BJ (cell line): ENCODE measurements at regions not wholly inside any gene's neighbourhood (a gene's known extent, or its start where the extent isn't known, plus 50 kb on each side); places are given as distances from the start of the nearest gene placed in this dataset.

Experiments
- CTCF ChIA-PET: fragments of 350-600 bp; formaldehyde crosslinking; extraction: SDS; loops from one replicate; lab custom pipeline; 2021; ENCODE audit warnings: antibody characterized with exemption, inconsistent platforms; lab: Yijun Ruan, JAX
- POLR2A ChIA-PET: fragments of 300-600 bp; sonication (Branson Sonifier 250); formaldehyde crosslinking; extraction: SDS; loops from one replicate; lab custom pipeline; 2021; ENCODE audit warnings: antibody characterized with exemption; lab: Charles Lee
- DNase-seq: peaks from one replicate; pipeline ENCODE4 v3.0.0-alpha.2; 2011; ENCODE audit warnings: low read depth
- H3K27me3 ChIP-seq: 2 replicates; pipeline ENCODE4 v1.6.0; 2011; ENCODE audit warnings: low read length; ENCODE audit not compliant: control insufficient read depth, insufficient read depth
- H3K36me3 ChIP-seq: 2 replicates; pipeline ENCODE4 v1.5.1; 2011; ENCODE audit warnings: low read length; ENCODE audit not compliant: control insufficient read depth, insufficient read depth
- H3K4me3 ChIP-seq: 2 replicates; pipeline ENCODE4 v1.5.1; 2011; ENCODE audit warnings: low read depth, mild to moderate bottlenecking, control low read depth, low read length
- CTCF ChIP-seq: IDR thresholded peaks from 2 replicates; pipeline ENCODE4 v1.5.1; 2011; ENCODE audit warnings: low read depth, mild to moderate bottlenecking, control low read depth, inconsistent platforms, low read length, moderate library complexity; ENCODE audit not compliant: insufficient read depth

GRCh38 chr4:138938366-138938690, 77.3 kb upstream of the NOCT start:
- POLR2A ChIA-PET = no interaction called here
- Histone ChIP-seq H3K27me3 (no peaks in the 10 kb centered on the region), H3K4me3 (no peak overlapping the region), H3K36me3 (no peaks in the 10 kb centered on the region)
- DNase-seq = no peak
- CTCF ChIA-PET = interaction anchor here (0.6 to 2.5 kb wide), 11 partner anchors 8 to 902 kb away, joined by 3 to 8 read pairs (median 4); no protein-coding TSS in a partner anchor
- peak; percentile 48 for TF ChIP-seq CTCF

GRCh38 chr4:138935135-138935807, 80.3 kb upstream of the NOCT start:
- TF ChIP-seq CTCF = no peak
- no peaks in the 10 kb centered on the region for H3K27me3 ChIP-seq
- CTCF ChIA-PET = no interaction called here
- H3K36me3 ChIP-seq = no peaks in the 10 kb centered on the region
- POLR2A ChIA-PET = no interaction called here
- no peak for DNase-seq
- H3K4me3 ChIP-seq = no peak overlapping the region

- ChIA-PET CTCF (interaction anchor here (1.7 kb wide), 1 partner anchor 11 kb away, joined by 4 read pairs; no protein-coding TSS in a partner anchor), POLR2A (no interaction called here)
- Histone ChIP-seq H3K36me3 (no peaks in the 10 kb centered on the region), H3K27me3 (no peaks in the 10 kb centered on the region), H3K4me3 (no peak overlapping the region)
- TF ChIP-seq CTCF = no peak
- DNase-seq = no peak
Observed at GRCh38 chr4:138927072-138927471, 88.5 kb upstream of the NOCT start.

GRCh38 chr4:138925495-138925894, 90.1 kb upstream of the NOCT start:
- Histone ChIP-seq H3K36me3 (no peaks in the 10 kb centered on the region), H3K4me3 (no peak overlapping the region), H3K27me3 (peaks cover 1% of the 10 kb centered on the region; the same call in 1 of the 2 replicates)
- POLR2A ChIA-PET = no interaction called here
- no peak for TF ChIP-seq CTCF
- DNase-seq = no peak
- CTCF ChIA-PET = interaction anchor here (1.7 kb wide), 1 partner anchor 13 kb away, joined by 4 read pairs; no protein-coding TSS in a partner anchor

- no peak overlapping the region for H3K4me3 ChIP-seq
- POLR2A ChIA-PET = no interaction called here
- TF ChIP-seq CTCF = peak; percentile 79
Observed at GRCh38 chr4:138919094-138919936, 96.3 kb upstream of the NOCT start.

More at GRCh38 chr4:138919094-138919936, 96.3 kb upstream of the NOCT start:
- H3K27me3 ChIP-seq = peaks cover 5% of the 10 kb centered on the region; the same call in 1 of the 2 replicates
- no peaks in the 10 kb centered on the region for H3K36me3 ChIP-seq
- CTCF ChIA-PET = interaction anchor here (0.7 to 1.5 kb wide), 6 partner anchors 9 to 241 kb away, joined by 3 to 4 read pairs (median 3); no protein-coding TSS in a partner anchor
- no peak for DNase-seq
